ENCODE measurements at regions not wholly inside any gene's neighbourhood (a gene's known extent, or its start where the extent isn't known, plus 50 kb on each side); places are given as distances from the start of the nearest gene placed in this dataset.

- no peak overlapping the region for H3K4me2 ChIP-seq (ENCODE audit: low read length)
- BruUV-seq (replicated peaks) = no TSS peak
- CTCF ChIA-PET (ENCODE audit: unreplicated experiment) = no interaction called here
- H3K79me2 ChIP-seq (ENCODE audit: insufficient read depth, low read depth, low read length) = no peaks in the 10 kb centered on the region
- H3K4me3 ChIP-seq (ENCODE audit: low read depth, low read length, poor library complexity, severe bottlenecking) = no peak overlapping the region
- no peaks in the 10 kb centered on the region for H3K36me3 ChIP-seq (ENCODE audit: insufficient read depth, low read length)
- intact Hi-C loops (cut with micrococcal nuclease; ENCODE audit: unreplicated experiment) = no loop called here
- H3K9me2 ChIP-seq (ENCODE audit: insufficient read depth, low read length) = 0 out of 2 replicates have a peak, but pooled peaks cover 3% of the 10 kb centered on the region
- H3K9me3 ChIP-seq (ENCODE audit: low read length) = no peaks in the 10 kb centered on the region
- TF ChIP-seq EZH2phosphoT487 (IDR thresholded peaks at IDR 0.05; ENCODE audit: borderline replicate concordance, low read depth, low read length) = no peak
- TF ChIP-seq, protein P1, sequence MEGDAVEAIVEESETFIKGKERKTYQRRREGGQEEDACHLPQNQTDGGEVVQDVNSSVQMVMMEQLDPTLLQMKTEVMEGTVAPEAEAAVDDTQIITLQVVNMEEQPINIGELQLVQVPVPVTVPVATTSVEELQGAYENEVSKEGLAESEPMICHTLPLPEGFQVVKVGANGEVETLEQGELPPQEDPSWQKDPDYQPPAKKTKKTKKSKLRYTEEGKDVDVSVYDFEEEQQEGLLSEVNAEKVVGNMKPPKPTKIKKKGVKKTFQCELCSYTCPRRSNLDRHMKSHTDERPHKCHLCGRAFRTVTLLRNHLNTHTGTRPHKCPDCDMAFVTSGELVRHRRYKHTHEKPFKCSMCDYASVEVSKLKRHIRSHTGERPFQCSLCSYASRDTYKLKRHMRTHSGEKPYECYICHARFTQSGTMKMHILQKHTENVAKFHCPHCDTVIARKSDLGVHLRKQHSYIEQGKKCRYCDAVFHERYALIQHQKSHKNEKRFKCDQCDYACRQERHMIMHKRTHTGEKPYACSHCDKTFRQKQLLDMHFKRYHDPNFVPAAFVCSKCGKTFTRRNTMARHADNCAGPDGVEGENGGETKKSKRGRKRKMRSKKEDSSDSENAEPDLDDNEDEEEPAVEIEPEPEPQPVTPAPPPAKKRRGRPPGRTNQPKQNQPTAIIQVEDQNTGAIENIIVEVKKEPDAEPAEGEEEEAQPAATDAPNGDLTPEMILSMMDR (conservative IDR thresholded peaks at IDR 0.05; ENCODE audit: low read length) = no peak
- H3K27ac ChIP-seq (ENCODE audit: low read depth, low read length, poor library complexity, severe bottlenecking) = no peak overlapping the region
- no peaks in the 10 kb centered on the region for H4K20me1 ChIP-seq (ENCODE audit: insufficient read depth, low read length)
- no peak overlapping the region for H2AFZ ChIP-seq (ENCODE audit: low read length)
- POLR2A ChIA-PET = no interaction called here
- no peak for DNase-seq (ENCODE audit: low spot score)
- H3K4me1 ChIP-seq (ENCODE audit: insufficient read depth, low read length, poor library complexity, severe bottlenecking) = no peaks in the 10 kb centered on the region
These were observed 190.7 kb downstream of the FAM170A start for GRCh38 chr5:119820016-119820415.

- TF ChIP-seq, protein P1 (conservative IDR thresholded peaks at IDR 0.05; ENCODE audit: low read length) = no peak
- TF ChIP-seq EZH2phosphoT487 (IDR thresholded peaks at IDR 0.05; ENCODE audit: borderline replicate concordance, low read depth, low read length) = no peak
- H2AFZ ChIP-seq (ENCODE audit: low read length) = no peak overlapping the region
- no peak for DNase-seq (ENCODE audit: low spot score)
- H3K36me3 ChIP-seq (ENCODE audit: insufficient read depth, low read length) = no peaks in the 10 kb centered on the region
- no peaks in the 10 kb centered on the region for H3K4me1 ChIP-seq (ENCODE audit: insufficient read depth, low read length, poor library complexity, severe bottlenecking)
- intact Hi-C loops (cut with micrococcal nuclease; ENCODE audit: unreplicated experiment) = no loop called here
- 0 out of 2 replicates have a peak, but pooled peaks cover 3% of the 10 kb centered on the region for H3K9me2 ChIP-seq (ENCODE audit: insufficient read depth, low read length)
- no TSS peak for BruUV-seq (replicated peaks)
- H3K27ac ChIP-seq (ENCODE audit: low read depth, low read length, poor library complexity, severe bottlenecking) = no peak overlapping the region
- H3K4me3 ChIP-seq (ENCODE audit: low read depth, low read length, poor library complexity, severe bottlenecking) = no peak overlapping the region
- no peaks in the 10 kb centered on the region for H4K20me1 ChIP-seq (ENCODE audit: insufficient read depth, low read length)
- no peaks in the 10 kb centered on the region for H3K79me2 ChIP-seq (ENCODE audit: insufficient read depth, low read depth, low read length)
- H3K4me2 ChIP-seq (ENCODE audit: low read length) = no peak overlapping the region
- CTCF ChIA-PET (ENCODE audit: unreplicated experiment) = no interaction called here
- POLR2A ChIA-PET = no interaction called here
- H3K9me3 ChIP-seq (ENCODE audit: low read length) = no peaks in the 10 kb centered on the region
These were observed 191.2 kb downstream of the FAM170A start for GRCh38 chr5:119820608-119821007.

GRCh38 chr5:119828541-119828940, 199.2 kb downstream of the FAM170A start:
- Histone ChIP-seq H3K4me3 (ENCODE audit: low read depth, low read length, poor library complexity, severe bottlenecking) (no peak overlapping the region), H3K9me3 (ENCODE audit: low read length) (no peaks in the 10 kb centered on the region), H3K27ac (ENCODE audit: low read depth, low read length, poor library complexity, severe bottlenecking) (no peak overlapping the region), H3K36me3 (ENCODE audit: insufficient read depth, low read length) (no peaks in the 10 kb centered on the region), H3K4me2 (ENCODE audit: low read length) (no peak overlapping the region), H2AFZ (ENCODE audit: low read length) (no peak overlapping the region), H3K9me2 (ENCODE audit: insufficient read depth, low read length) (0 out of 2 replicates have a peak, but pooled peaks cover 3% of the 10 kb centered on the region), H3K79me2 (ENCODE audit: insufficient read depth, low read depth, low read length) (no peaks in the 10 kb centered on the region), H3K4me1 (ENCODE audit: insufficient read depth, low read length, poor library complexity, severe bottlenecking) (no peaks in the 10 kb centered on the region), H4K20me1 (ENCODE audit: insufficient read depth, low read length) (no peaks in the 10 kb centered on the region)
- BruUV-seq (replicated peaks) = no TSS peak
- intact Hi-C loops (cut with micrococcal nuclease; ENCODE audit: unreplicated experiment) = no loop called here
- TF ChIP-seq, protein P1 (conservative IDR thresholded peaks at IDR 0.05; ENCODE audit: low read length) = no peak
- TF ChIP-seq EZH2phosphoT487 (IDR thresholded peaks at IDR 0.05; ENCODE audit: borderline replicate concordance, low read depth, low read length) = no peak
- no peak for DNase-seq (ENCODE audit: low spot score)
- ChIA-PET CTCF (ENCODE audit: unreplicated experiment) (no interaction called here), POLR2A (interaction anchor here (0.8 kb wide), 1 partner anchor 18 kb away, joined by 3 read pairs; no protein-coding TSS in a partner anchor)

Data from OCI-LY7 (cell line).